ENCODE measurements at regions not wholly inside any gene's neighbourhood (a gene's known extent, or its start where the extent isn't known, plus 50 kb on each side); places are given as distances from the start of the nearest gene placed in this dataset.
"Not testable (repeated sequence)": the region's sequence is repeated elsewhere in the genome, so short reads cannot be mapped to it uniquely, and the experiment has no call there.

DNA sequence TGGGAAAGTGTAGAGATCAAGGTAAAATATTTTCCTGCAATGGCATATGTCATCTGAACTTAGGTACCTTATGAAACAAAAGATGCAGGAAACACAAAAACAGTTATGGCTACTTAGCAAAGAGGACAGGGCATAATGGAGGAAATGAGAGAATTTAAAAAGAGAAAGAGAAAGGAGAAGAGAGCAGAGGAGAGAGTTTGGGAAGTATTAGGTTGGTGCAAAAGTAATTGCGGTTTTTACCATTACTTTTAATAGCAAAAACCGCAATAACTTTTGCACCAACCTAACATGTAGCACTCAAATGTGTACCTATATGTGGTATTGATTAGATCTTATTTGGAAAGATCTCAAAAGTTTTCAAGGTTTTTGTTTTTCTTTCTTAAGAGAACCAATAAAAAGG is 160.1 kb upstream of the ACTBL2 start:
- no peak for DNase-seq

DNA sequence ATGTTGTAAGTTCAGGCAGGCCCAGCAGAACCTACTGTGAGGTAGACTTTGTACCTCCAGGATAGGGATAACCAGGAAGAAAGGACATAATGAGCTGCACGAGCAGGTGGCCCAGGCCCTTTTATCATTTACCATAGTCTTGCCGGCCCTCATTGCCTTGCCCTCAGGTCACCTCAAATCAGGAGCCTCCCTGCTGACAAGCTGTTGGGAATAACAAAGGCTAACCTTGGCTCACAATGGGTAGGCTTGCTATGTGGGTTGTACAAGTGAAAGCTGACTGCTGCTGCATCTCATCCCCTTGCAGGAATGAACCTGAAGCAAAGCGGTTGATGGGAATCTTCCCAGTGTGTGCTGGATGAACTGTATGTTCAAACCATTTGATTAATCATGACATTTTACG is 159.5 kb upstream of the ACTBL2 start:
- DNase-seq: no peak

DNA sequence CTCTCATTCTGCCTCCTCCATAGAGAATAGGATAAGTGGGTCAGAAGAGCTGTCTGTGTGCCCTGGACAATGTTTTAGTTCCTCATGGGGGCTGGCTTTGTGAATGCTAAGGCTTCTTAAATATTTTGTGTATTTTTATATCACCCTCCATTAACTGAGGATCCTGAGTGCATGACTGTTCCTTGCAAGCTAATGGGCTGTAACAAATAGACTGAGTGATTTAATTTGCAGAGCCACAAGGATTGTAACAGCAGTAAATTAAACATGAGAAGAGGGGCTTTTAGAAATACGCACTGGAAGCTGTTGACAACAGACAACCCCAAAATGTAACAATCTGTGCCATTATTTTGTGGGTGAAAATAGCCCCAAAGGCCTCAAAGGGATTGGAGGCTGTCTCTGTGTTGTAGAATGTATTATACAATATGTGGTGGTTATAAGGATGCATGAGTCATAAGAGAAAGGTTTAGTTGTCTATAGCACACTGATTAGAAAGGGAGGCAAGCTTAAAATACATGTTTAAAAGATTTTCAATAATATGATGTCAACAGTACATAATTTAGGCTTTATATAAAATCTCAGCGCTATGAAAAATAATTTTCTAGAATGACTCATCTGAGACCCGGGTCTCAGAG is 152.7 kb upstream of the ACTBL2 start:
- no peak for DNase-seq

DNA sequence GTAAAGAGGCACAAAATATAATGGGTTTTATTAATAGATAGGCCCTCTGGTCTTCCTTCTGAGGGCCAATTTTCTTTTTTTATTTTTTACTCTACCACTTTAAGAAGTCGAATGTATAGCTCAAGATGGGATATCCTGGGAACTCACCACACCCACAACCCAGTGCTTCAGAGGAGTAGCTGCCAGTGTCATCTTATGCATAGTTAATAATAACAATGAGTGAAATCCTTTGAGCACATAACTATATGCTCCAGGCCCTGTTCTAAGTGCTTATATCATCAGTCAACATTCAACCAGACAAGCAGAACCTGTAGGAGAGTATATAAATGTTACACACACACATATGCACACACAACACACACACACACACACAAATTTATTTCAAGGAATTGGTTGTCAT is 150.3 kb upstream of the ACTBL2 start:
- no peak for DNase-seq

DNA sequence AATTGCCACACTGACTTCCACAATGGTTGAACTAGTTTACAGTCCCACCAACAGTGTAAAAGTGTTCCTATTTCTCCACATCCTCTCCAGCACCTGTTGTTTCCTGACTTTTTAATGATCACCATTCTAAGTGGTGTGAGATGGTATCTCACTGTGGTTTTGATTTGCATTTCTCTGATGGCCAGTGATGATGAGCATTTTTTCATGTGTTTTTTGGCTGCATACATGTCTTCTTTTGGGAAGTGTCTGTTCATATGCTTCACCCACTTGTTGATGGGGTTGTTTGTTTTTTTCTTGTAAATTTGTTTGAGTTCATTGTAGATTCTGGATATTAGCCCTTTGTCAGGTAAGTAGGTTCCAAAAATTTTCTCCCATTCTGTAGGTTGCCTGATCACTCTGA is 148.5 kb upstream of the ACTBL2 start:
- DNase-seq: not testable (repeated sequence)

DNA sequence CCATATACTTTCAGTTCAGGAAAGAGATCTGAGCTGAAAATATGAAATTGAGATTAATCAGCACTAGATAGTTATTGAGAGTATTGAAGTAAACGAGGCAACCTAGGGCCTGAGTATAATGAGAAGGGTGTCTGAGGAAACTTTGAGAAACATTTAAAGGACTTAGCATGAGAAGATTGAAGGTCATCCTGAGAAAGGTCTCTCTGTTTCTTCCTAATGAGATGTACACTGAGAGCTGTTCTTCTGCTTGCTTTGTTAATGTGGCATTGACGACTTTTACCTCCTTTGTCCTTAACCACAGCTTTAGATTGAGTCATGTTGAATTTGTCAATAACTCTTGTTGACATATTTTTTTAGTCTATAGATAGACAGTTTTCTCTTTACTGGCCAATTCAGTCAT is 145.1 kb upstream of the ACTBL2 start:
- DNase-seq: no peak

DNA sequence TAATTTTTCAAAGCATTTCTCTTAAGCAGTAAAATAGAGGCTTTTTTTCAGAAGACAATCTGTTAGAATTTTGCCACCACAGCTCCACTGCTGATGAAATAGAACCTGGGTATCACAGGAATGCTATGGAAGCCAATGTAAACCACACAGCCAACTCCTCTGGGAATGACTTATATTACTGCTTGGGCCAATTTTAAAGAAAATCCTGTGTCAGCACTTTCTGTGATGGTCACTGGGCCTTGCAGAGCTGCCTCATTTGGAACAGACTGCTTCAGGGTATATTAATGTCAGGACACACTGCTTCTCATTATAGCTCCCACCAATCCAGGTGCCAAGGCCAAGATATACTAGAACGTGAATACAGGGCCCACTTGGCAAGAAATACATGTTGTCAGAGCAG is 144.1 kb upstream of the ACTBL2 start:
- no peak for DNase-seq

DNA sequence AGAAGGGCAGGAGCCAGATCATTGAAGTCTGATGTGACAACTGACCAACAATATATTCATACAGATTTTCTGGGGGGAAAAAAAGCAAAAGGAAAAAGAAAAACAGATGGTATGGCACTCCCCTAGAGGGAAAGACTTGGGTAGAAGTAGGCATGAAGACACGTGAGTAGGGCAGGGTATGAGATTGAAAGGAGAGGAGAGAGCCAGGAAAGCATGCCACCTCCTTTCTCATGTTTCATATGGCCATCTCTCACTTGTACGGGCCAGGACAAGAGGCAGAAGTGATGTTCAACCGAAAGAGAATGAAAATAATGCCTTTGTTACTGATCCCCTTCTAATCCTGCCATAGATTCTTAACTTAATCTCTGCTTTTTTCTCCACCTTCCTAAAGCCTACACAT is 139.0 kb upstream of the ACTBL2 start:
- no peak for DNase-seq

DNA sequence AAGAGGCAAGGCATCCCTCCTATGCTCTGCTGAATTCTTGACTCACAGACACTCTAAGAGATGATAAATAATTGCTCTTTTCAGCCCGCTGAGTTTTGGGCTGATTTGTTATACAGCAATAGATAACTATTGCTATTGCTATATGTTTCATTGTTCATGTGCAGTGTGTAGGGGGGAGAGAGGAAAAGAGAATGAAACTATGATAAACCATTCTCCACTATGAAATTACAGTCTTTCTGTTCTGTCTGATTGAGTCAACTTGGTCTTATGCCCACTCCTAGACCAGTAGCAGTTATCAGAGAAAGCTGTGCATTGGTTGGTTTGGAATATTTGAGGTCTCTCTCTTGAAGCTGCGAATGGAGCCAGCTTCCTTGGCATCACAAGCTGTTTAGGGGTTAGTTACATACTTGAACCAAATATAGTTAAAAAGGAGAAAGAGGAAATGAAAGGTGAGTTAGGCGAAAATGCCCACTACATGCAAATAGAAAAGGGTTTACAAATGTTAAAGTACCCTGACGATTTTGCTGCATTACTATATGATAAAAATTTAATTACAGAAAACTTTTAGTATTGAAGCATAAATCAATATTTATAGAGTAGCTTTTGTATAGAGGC is 136.3 kb upstream of the ACTBL2 start:
- DNase-seq: no peak

DNA sequence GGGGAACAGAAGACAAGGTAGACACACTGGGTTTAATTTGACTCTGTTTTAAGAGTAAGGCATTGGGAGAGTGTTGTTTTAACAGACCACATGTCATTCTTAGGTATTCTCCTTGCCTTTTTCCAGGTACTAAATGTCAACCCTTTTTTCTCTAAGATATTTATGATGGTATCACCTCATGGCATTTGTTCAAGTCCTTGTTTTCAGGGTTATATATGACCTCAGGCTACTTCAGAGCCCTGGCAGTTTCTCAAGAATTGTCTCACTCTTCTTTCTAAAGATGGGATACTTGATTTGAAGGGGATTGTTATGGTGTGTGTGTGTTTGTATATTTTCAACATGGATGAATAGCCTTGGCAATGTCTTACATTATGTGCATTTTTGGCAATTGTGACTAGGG is 131.1 kb upstream of the ACTBL2 start:
- DNase-seq: peak; percentile 22

DNA sequence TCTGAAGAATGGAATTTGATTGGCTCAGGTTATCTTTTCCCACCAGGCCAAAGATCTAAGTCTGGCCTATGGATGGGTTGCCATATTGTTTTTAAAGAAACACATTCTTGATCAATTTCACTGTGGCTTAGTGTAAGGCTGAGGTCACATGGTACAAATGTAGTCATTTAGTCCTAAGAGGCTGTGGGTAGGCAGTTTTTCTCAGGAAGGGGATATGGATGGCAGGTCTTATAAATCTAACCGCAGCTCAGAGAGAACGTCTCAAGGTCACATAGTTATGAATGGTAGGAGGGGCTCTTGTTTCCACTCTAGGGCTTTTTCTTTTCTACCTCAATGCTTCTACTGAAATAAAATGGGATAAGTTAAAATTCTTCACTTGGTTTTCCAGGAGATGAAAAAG is 128.6 kb upstream of the ACTBL2 start:
- DNase-seq: no peak

DNA sequence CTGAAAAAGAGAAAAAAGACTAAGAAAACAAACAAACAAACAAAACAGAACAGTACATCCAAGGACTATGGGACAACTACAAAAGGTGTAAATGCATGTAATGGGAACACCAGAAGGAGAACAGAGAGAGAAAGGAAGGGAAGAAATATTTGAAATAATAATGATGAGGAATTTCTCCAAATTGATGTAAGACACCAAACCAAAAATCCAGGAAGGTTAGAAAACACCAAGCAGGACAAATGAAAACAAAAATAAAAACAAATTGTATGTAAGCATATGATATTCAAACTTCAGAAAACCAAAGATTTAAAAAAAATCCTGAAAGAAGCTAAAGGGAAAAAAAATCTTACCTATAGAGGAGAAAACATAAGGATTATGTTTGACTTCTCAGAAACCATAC is 125.9 kb upstream of the ACTBL2 start:
- no peak for DNase-seq

DNA sequence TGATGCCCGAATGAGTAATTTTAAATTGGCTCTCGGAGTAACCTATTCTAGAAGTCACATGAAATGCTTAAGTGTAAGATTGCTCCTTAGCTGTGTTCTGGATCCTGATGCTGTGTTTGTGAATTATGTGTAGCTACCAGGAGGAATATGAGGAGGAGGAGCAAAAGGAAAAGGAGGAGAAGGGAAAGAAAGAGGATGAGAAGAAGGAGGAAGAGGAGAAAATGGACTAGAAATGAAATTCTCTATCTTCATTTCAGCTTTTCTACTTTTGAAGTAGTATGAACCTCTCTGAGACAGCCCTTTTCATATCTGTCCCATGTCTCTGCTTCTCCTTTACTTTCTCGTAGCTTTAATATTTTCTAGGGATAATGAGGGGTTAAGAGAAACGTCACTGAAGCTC is 119.4 kb upstream of the ACTBL2 start:
- DNase-seq: no peak

DNA sequence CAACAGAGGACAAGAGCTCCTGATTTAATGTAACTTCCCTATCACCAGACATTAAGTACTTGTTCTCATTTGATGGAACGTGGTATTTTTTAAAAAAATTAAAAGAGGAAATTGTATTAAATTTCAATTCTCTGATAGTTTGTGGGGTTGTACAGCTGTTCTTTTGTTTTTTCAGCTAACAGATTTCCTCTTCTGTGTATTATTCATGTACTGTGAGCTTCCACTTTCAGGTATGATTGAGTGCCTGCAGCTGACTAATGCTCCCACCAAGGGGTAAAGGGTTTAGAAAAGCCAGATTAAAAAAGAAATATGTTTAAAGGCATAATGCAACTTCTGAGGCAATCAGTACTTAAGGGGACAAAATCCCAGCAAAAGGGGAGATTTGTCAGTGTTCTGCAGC is 117.7 kb upstream of the ACTBL2 start:
- DNase-seq: no peak

DNA sequence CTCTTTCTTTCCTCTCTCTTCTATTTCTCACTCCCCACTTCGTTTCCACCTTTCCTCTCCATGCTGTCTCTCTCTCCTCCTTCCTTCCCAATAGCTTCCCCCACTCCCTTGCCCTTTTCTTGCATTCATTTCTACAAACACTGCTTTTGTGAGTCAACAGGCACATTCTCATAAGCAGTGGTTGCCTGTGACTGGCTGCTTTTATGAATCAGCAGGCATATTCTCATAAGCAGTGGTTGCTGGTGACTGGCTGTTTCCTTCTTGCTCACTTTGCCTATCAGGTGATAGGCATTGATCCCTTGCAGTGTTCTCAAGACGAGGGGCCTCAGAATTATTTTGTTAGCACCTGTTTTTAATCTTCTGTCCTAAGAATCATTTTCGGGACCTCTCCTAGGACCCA is 116.1 kb upstream of the ACTBL2 start:
- DNase-seq: no peak

DNA sequence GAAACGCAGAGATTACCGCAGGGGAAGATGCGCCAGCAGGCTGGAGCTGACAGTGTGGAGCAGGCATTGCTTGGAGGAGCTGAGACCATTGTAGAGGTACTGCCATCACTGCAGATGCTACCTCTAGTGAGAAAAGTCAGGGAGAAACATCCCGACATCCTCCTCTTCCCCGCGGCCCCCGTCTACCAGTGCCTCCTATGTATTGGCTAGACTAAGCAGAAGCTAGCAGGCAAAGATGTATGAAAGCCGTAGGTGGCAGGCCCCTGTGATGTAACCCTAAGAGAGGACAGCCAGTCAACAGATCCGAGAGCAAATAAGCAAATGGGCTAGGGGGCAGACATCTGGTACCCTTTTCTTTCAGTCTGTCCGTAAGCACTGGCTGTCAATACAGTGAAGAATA is 115.5 kb upstream of the ACTBL2 start:
- no peak for DNase-seq

DNA sequence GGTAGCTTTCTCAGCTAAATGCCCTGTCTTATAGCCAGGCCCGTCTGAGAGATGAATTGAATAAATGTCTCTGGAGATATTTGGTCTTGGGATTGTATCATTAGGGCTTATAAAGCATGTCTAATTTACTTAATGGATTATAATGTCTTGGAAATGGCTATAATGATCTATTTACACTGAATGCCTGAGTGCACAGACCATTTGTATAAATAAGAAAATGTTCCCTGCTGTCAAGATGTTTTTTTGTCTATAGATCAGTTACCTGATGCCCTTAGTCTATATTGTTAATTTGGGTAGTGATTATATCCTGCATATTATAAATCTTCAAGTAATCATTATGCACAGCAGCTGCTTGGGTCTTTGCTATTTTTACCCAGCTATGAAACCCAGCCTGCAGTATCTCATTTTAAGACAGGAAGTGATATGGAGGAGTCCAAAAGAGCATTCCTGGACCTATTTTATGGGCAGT is 112.9 kb upstream of the ACTBL2 start:
- DNase-seq: peak; percentile 36

DNA sequence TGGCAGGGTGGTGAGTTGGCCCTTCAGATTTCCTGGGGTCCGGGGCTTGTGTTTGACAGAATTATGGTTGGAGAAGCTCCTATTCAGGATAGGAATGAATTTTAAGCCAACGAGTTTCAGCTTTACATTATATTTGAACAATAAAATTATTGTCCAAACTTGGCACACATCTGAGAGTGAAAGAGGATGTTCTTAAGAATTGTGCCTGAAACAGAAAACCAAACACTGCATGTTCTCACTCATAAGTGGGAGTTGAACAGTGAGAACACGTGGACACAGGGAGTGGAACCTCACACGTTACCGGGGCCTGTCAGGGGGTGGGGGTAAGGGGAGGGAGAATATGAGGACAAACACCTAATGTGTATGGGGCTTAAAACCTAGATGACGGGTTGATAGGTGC is 111.8 kb upstream of the ACTBL2 start:
- no peak for DNase-seq

DNA sequence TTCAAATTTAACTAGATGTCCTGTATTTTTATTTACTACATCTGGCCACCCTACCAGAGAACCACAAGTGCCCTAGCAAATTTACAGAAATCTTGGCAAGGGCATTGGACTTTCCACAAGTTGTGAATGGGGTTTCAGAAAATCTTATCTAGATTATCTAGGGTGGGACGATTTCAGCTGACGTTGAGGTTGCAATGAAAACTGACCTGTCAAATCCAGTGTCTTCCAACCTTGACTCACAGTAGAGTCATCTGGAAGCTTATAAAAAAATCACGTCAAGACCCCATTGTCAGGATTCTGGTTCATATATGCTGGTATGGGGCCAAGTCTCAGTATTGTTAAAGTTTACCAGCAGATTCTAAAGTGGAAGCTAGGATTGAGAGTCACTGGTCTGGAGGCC is 109.6 kb upstream of the ACTBL2 start:
- no peak for DNase-seq

DNA sequence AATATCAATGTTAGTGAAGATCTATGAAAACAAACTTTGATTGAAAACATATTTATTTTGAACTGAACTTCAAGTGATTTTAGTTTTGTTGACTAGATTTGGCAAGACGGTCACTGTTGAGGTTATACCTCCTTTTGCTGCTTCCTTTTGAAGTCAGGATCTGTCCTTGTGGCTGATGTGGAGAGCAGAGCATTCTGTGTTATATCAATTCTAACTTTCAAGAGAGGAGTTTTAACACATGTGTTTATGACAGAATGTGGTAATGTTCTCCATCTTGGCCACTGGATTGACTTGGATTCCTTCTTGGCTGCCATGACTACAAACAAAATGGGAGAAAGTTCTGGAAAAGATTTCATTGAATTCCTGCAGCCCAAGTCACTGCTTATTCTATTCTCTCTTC is 104.0 kb upstream of the ACTBL2 start:
- no peak for DNase-seq

DNA sequence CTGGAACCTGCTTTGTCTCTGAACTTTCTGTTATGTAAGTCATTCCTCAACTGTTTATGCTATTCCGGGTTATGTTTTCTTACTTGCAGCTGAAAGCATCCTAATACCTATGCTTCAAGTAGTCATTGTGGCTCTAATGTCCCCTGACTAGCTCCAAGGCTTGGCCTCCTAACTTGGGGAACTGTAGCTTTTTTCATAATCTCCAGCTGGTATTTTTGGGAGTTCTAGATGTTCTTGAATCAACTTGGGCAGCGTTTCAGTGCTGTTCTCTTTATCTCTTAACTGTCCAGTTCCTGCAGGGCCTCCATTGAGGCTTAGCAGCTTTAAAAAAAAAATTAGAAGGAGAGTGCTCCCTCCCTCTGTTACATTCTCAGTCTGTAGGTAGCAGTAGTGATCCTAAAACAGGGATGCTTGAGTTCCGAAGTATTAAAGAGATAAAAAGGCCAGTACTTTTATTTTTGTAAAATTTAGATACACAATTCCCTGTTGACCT is 100.0 kb upstream of the ACTBL2 start:
- no peak for DNase-seq

DNA sequence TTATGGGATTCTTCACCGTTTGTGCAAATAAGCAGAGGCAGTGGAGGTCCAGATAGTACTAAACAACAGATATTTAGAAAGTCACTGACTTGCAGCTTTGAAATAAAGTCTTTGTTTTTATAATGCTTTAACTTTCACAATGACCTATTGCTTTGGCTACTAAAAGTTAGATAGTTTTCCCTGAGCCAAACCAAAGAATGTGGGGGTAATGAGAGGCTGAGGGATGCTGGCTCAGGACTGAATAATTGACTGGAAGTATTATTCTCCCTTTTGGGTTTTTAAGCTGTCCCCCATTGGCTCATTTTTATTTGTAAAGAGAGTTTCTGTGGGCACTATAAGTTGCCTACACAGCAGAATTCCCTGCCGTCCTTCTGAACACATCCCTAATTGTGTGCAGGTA is 99.2 kb upstream of the ACTBL2 start:
- no peak for DNase-seq

DNA sequence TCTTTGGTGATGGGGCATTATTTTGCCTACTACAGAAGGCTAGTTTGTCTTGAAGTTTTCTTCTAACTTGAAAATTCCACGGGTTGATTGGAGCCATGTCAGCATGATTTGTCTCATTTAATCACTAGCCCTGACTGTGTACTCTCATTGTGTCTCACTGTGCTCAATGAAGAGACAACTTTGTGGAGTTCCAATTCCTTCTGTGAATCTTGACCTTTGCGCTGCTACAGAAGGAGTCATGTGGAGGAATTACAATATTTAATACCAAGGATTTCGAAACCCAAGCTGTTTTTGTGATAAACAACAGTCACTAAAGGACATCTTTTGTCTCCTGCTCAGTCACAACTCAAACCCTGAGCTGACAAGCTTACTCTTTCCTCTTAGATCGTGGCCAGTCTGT is 98.6 kb upstream of the ACTBL2 start:
- DNase-seq: no peak

DNA sequence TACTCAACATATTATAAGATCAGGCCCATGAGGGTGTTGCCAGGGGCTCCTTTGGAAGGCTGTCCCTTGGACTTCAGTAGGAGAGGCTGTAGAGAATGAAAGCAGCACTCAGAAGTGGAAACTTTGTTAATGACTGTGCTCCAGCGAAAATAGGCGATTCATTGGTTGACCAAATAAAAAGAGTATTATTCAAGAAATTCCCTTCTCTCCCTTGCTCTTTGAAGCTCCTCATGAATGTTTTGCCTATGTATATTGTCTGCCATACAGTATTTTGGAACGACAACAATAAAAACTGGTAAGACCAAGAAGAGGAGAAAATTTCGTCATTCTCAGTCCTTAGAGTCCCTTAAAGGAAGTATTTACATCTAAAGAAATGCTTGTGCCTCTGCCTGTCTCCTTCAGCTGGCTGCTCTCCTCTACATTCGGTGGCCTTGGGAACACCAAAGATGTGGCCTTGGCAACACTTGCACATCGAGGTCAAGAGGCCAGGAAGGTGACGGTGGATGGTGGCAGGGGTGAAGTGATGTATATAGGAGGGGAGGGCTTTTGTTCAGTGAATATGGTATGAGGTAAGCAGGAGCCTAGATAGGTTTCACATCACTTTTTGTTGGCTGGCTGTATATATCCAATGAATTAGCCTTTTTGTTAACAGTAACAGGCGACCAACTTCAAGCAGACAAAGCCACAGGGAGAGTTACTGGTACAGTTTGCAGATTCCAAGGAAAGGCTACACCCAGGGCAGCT is 95.0 kb upstream of the ACTBL2 start:
- DNase-seq: no peak
